ENCODE measurements at regions not wholly inside any gene's neighbourhood (a gene's known extent, or its start where the extent isn't known, plus 50 kb on each side); places are given as distances from the start of the nearest gene placed in this dataset.

DNA sequence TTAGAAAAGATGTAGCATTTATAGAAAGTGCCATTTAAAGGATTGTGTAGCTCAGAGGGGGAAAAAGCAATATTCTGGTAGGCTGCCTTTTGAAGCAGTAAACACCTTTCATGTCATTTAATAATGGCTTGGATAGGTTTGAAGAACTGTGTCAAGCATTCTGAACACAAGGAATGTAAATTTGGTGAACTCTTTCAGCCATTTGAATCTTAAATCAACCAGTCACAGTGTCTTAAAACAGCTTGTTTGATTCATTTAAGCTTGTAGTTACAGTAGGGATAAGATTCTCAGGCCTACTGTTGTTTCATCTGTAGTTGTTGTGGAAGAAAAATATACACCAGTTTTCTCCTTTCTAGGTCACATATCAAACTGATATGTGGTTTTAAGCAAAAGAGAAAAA is 299.4 kb upstream of the NOVA1 start:
- TF ChIP-seq POLR2AphosphoS5 (IDR thresholded peaks at IDR 0.05; ENCODE audit: borderline replicate concordance, low read depth, low read length) (no peak), FOXP2 (optimal IDR thresholded peaks at IDR 0.05; ENCODE audit: control extremely low read depth, extremely low read length, insufficient read depth) (no peak), EZH2 (IDR thresholded peaks at IDR 0.05) (no peak)
